Thymus (tissue), 11 donors: ENCODE measurements at regions not wholly inside any gene's neighbourhood (a gene's known extent, or its start where the extent isn't known, plus 50 kb on each side); places are given as distances from the start of the nearest gene placed in this dataset.
"Not testable (repeated sequence)": the region's sequence is repeated elsewhere in the genome, so short reads cannot be mapped to it uniquely, and the experiment has no call there.

Source experiments
- DNase-seq, 9 donors: peaks; one replicate each; pipeline ENCODE4 v3.0.0-alpha.2; 2013; ENCODE audit warnings: low spot score in 9 of 9, low read depth in 6 of 9, missing footprints in 1 of 9
- H3K27ac ChIP-seq, 2 donors: one replicate each; pipeline ENCODE4 v1.5.1; 2013; ENCODE audit warnings: control low read depth in 1 of 2, low read depth in 1 of 2, low read length in 1 of 2, mild to moderate bottlenecking in 1 of 2, moderate library complexity in 1 of 2
- H3K27me3 ChIP-seq, 2 donors: one replicate each; pipeline ENCODE4 v1.5.1; 2013; ENCODE audit warnings: low read length in 1 of 2; ENCODE audit not compliant: control insufficient read depth in 2 of 2, insufficient read depth in 1 of 2
- H3K36me3 ChIP-seq, 2 donors: one replicate each; pipeline ENCODE4 v1.5.1; 2013; ENCODE audit warnings: low read length in 1 of 2, mild to moderate bottlenecking in 1 of 2, moderate library complexity in 1 of 2; ENCODE audit not compliant: control insufficient read depth in 2 of 2, insufficient read depth in 2 of 2
- H3K4me1 ChIP-seq, 2 donors: one replicate each; pipeline ENCODE4 v1.5.1; 2013; ENCODE audit warnings: low read length in 2 of 2; ENCODE audit not compliant: control insufficient read depth in 2 of 2, insufficient read depth in 2 of 2
- H3K4me3 ChIP-seq, 2 donors: one replicate each; pipeline ENCODE4 v1.5.1; 2013; ENCODE audit warnings: low read length in 2 of 2, control low read depth in 1 of 2, mild to moderate bottlenecking in 1 of 2
- H3K9me3 ChIP-seq, 2 donors: one replicate each; pipeline ENCODE4 v1.5.1; 2013; ENCODE audit warnings: low read length in 1 of 2, mild to moderate bottlenecking in 1 of 2; ENCODE audit not compliant: control insufficient read depth in 2 of 2, insufficient read depth in 1 of 2
- WGBS: extraction: QIAGEN DNeasy Blood & Tissue Kit; methylation state at CpG from one replicate; pipeline ENCODE4 v1.1.7; 2013; 5-methylcytosine and 5-hydroxymethylcytosine counted together
- donor health status: healthy.

GRCh38 chr20:26373066-26373465 is 676.4 kb upstream of the ZNF337 start:
- H3K9me3 ChIP-seq, H3K27ac ChIP-seq, H3K27me3 ChIP-seq, H3K4me1 ChIP-seq, H3K36me3 ChIP-seq, H3K4me3 ChIP-seq, DNase-seq: not testable (repeated sequence)
- 95% methylated on average over 3 of the region's 3 CpGs for WGBS

DNA sequence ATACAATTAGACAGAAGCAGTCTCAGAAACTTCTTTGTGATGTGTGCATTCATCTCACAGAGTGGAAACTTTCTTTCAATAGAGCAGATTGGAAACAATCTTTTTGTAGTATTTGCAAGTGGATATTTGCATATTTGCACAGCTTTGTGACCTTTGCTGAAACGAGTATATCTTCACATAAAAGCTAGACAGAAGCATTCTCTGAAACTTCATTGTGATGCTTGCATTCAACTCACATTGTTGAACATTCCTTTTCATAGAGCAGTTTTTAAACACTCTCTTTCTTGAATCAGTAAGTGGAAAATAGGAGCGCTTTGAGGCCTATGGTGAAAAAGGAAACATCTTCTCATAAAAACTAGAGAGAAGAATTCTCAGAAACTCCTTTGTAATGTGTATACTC is 657.9 kb upstream of the ZNF337 start:
- Histone ChIP-seq H3K4me1 (no peaks in the 10 kb centered on the region), H3K9me3 (no peaks in the 10 kb centered on the region), H3K36me3 (no peaks in the 10 kb centered on the region), H3K27me3 (no peaks in the 10 kb centered on the region), H3K27ac (no peak overlapping the region), H3K4me3 (no peak overlapping the region)
- WGBS, result 91% methylated on average over 2 of the region's 2 CpGs
- DNase-seq, result no peak

DNA sequence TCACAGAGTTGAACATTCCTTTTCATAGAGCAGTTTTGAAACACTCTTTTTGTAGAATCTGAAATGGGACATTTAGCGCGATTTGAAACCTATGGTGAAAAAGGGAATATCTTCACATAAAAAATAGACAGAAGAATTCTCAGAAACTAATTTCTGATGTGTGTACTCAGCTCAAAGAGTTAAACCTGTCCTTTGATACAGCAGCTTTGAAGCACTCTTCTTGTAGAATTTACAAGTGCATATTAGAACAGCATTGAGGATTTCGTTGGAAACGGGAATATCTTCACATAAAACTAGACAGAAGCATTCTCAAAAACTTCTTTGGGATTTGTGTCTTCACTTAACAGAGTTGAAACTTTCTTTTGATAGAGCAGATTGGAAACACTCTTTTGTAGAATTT is 650.7 kb upstream of the ZNF337 start:
- no peak overlapping the region for H3K27ac ChIP-seq
- H3K9me3 ChIP-seq, result no peaks in the 10 kb centered on the region
- WGBS, result 97% methylated on average over 4 of the region's 4 CpGs
- no peaks in the 10 kb centered on the region for H3K4me1 ChIP-seq
- H3K4me3 ChIP-seq, result no peak overlapping the region
- H3K27me3 ChIP-seq, result no peaks in the 10 kb centered on the region
- no peaks in the 10 kb centered on the region for H3K36me3 ChIP-seq
- no peak for DNase-seq

- H3K9me3 ChIP-seq, H3K36me3 ChIP-seq, H3K4me1 ChIP-seq, H3K4me3 ChIP-seq, H3K27me3 ChIP-seq, H3K27ac ChIP-seq, DNase-seq: not testable (repeated sequence)
- WGBS, result 98% methylated on average over 6 of the region's 6 CpGs
Measured at GRCh38 chr20:26340460-26341065, 643.9 kb upstream of the ZNF337 start.

GRCh38 chr20:26324177-26324576 is 627.5 kb upstream of the ZNF337 start:
- Histone ChIP-seq H3K9me3 (no peaks in the 10 kb centered on the region), H3K4me1 (no peaks in the 10 kb centered on the region), H3K27me3 (no peaks in the 10 kb centered on the region), H3K4me3 (no peak overlapping the region), H3K36me3 (no peaks in the 10 kb centered on the region), H3K27ac (no peak overlapping the region)
- WGBS, result 87% methylated on average over 5 of the region's 5 CpGs
- DNase-seq, result no peak

DNA sequence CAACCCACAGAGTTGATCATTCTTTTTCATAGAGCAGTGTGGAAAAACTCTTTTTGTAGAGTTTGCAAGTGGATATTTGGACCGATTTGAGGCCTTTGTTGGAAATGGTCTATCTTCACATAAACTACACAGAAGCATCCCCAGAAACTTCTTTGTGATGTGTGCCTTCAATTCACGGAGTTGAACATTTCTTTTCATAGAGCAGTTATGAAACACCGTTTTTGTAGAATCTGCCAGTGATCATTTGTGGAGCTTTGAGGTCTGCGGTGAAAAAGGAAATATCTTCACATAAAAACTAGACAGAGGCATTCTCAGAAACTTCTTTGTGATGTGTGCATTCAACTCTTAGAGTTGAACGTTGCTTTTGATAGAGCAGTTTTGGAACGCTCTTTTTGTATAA is 618.4 kb upstream of the ZNF337 start:
- WGBS, result 94% methylated on average over 6 of the region's 6 CpGs
- Histone ChIP-seq H3K9me3 (no peaks in the 10 kb centered on the region), H3K36me3 (no peaks in the 10 kb centered on the region), H3K27ac (no peak overlapping the region), H3K4me3 (no peak overlapping the region), H3K4me1 (no peaks in the 10 kb centered on the region), H3K27me3 (no peaks in the 10 kb centered on the region)
- DNase-seq, result no peak

GRCh38 chr20:26309720-26310119 is 613.1 kb upstream of the ZNF337 start:
- not testable (repeated sequence) for H3K27ac ChIP-seq, DNase-seq, H3K27me3 ChIP-seq, H3K36me3 ChIP-seq, H3K4me1 ChIP-seq, H3K9me3 ChIP-seq, H3K4me3 ChIP-seq
- 93% methylated on average over 3 of the region's 3 CpGs for WGBS

DNA sequence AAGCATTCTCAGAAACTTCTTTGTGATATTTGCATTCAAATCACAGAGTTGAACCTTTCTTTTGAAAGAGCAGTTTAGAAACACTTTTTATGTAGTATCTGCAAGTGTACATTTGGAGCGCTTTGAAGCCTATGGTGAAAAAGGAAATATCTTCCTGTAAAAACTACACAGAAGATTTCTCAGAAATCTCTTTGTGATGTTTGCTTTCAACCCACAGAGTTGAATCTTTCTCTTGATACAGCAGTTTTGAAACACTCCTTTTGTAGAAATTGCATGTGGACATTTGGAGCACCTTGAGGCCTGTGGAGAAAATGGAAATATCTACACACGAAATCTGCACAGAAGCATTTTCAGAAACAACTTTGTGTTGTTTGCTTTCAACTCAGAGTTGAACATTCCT is 612.3 kb upstream of the ZNF337 start:
- H3K27ac ChIP-seq, result no peak overlapping the region
- no peaks in the 10 kb centered on the region for H3K4me1 ChIP-seq
- DNase-seq, result peak in 2 of 9 donors; percentile 16 to 38
- H3K4me3 ChIP-seq, result no peak overlapping the region
- no peaks in the 10 kb centered on the region for H3K27me3 ChIP-seq
- no peaks in the 10 kb centered on the region for H3K9me3 ChIP-seq
- WGBS, result 92% methylated on average over 2 of the region's 2 CpGs
- H3K36me3 ChIP-seq, result no peaks in the 10 kb centered on the region

DNA sequence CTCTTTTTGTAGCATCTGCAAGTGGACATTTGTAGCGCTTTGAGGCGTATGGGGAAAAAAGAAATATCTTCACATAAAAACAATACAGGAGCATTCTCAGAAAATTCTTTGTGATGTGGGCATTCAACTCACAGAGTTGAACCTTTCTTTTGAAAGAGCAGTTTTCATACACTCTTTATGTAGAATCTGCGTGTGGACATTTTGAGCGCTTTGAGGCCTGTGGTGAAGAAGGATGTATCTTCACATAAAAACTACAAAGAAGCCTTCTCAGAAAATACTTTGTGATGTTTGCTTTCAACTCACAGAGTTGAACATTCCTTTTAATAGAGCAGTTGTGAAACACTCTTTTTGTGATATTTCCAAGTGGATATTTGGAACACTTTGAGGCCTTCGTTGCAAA is 598.4 kb upstream of the ZNF337 start:
- Histone ChIP-seq H3K4me3 (no peak overlapping the region), H3K27ac (no peak overlapping the region), H3K9me3 (no peaks in the 10 kb centered on the region), H3K4me1 (no peaks in the 10 kb centered on the region), H3K27me3 (no peaks in the 10 kb centered on the region), H3K36me3 (no peaks in the 10 kb centered on the region)
- DNase-seq, result no peak
- WGBS, result 97% methylated on average over 5 of the region's 5 CpGs
